Breast epithelium (tissue), 3 donors: ENCODE measurements at regions not wholly inside any gene's neighbourhood (a gene's known extent, or its start where the extent isn't known, plus 50 kb on each side); places are given as distances from the start of the nearest gene placed in this dataset.

Experiments
- POLR2A ChIP-seq: fragments of 450-650 bp; IDR thresholded peaks from one replicate; pipeline ENCODE4 v1.6.1; 2016; ENCODE audit warnings: antibody characterized with exemption, mild to moderate bottlenecking, moderate library complexity
- POLR2AphosphoS5 ChIP-seq, 3 donors: sonication (generic); formaldehyde crosslinking; IDR thresholded peaks; one replicate each; pipeline ENCODE4 v1.6.1; 2017; ENCODE audit warnings: antibody characterized with exemption in 3 of 3
- TF ChIP-seq, protein P1 (sequence below), 3 donors: fragments of 450-650 bp; IDR thresholded peaks; one replicate each; pipeline ENCODE4 v1.5.1; 2016 to 2017; ENCODE audit warnings: antibody characterized with exemption in 3 of 3, mild to moderate bottlenecking in 3 of 3, moderate library complexity in 3 of 3

- TF ChIP-seq, protein P1, sequence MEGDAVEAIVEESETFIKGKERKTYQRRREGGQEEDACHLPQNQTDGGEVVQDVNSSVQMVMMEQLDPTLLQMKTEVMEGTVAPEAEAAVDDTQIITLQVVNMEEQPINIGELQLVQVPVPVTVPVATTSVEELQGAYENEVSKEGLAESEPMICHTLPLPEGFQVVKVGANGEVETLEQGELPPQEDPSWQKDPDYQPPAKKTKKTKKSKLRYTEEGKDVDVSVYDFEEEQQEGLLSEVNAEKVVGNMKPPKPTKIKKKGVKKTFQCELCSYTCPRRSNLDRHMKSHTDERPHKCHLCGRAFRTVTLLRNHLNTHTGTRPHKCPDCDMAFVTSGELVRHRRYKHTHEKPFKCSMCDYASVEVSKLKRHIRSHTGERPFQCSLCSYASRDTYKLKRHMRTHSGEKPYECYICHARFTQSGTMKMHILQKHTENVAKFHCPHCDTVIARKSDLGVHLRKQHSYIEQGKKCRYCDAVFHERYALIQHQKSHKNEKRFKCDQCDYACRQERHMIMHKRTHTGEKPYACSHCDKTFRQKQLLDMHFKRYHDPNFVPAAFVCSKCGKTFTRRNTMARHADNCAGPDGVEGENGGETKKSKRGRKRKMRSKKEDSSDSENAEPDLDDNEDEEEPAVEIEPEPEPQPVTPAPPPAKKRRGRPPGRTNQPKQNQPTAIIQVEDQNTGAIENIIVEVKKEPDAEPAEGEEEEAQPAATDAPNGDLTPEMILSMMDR (IDR thresholded peaks at IDR 0.05): no peak
- no peak for TF ChIP-seq POLR2AphosphoS5 (IDR thresholded peaks at IDR 0.05)
- TF ChIP-seq POLR2A: no peak
These were observed 52.9 kb upstream of the HPCAL1 start for GRCh38 chr2:10249798-10250197.
